CD8-positive, alpha-beta memory T cell (primary cell): ENCODE measurements at regions not wholly inside any gene's neighbourhood (a gene's known extent, or its start where the extent isn't known, plus 50 kb on each side); places are given as distances from the start of the nearest gene placed in this dataset.

ENCODE experiments used
- CTCF ChIA-PET: fragments of 350-600 bp; sonication (Branson Sonifier 250); formaldehyde crosslinking; loops from one replicate; lab custom pipeline; 2021; ENCODE audit warnings: antibody characterized with exemption; lab: Charles Lee
- POLR2A ChIA-PET: fragments of 350-600 bp; sonication (Branson Sonifier 250); formaldehyde crosslinking; loops from one replicate; lab custom pipeline; 2021; ENCODE audit warnings: antibody characterized with exemption; lab: Charles Lee
- DNase-seq, 5 donors: peaks; one replicate each; pipeline versions ENCODE4 v3.0.0 to v3.0.0-alpha.2; 2020 to 2022; ENCODE audit warnings: mixed read lengths in 1 of 5
- H3K27ac ChIP-seq: one replicate; pipeline ENCODE4 v1.7.0; 2013; ENCODE audit warnings: low read depth, mild to moderate bottlenecking, low read length, moderate library complexity
- H3K27me3 ChIP-seq: 2 replicates; pipeline ENCODE4 v1.7.0; 2013; ENCODE audit warnings: low read length, mild to moderate bottlenecking; ENCODE audit not compliant: insufficient read depth, poor library complexity, severe bottlenecking
- H3K36me3 ChIP-seq: 2 replicates; pipeline ENCODE4 v1.7.0; 2013; ENCODE audit warnings: mild to moderate bottlenecking, low read length, moderate library complexity; ENCODE audit not compliant: insufficient read depth
- H3K4me1 ChIP-seq: 2 replicates; pipeline ENCODE4 v1.7.0; 2013; ENCODE audit warnings: mild to moderate bottlenecking, low read length, moderate library complexity; ENCODE audit not compliant: insufficient read depth
- H3K4me3 ChIP-seq: 2 replicates; pipeline ENCODE4 v1.7.0; 2013; ENCODE audit warnings: mild to moderate bottlenecking, low read length
- H3K9me3 ChIP-seq: 2 replicates; pipeline ENCODE4 v1.7.0; 2013; ENCODE audit warnings: mild to moderate bottlenecking, low read length
- H3K27ac Mint-ChIP-seq, 8 donors: one replicate each; pipeline ENCODE4 v1.8.0; 2020 to 2021; ENCODE audit warnings: mixed read lengths in 8 of 8, mild to moderate bottlenecking in 6 of 8, inconsistent platforms in 3 of 8, moderate library complexity in 3 of 8
- H3K27me3 Mint-ChIP-seq, 2 donors: one replicate each; pipeline ENCODE4 v1.8.0; 2020 to 2021; ENCODE audit warnings: mixed read lengths in 2 of 2, mild to moderate bottlenecking in 1 of 2, moderate library complexity in 1 of 2
- H3K36me3 Mint-ChIP-seq, 3 donors: one replicate each; pipeline ENCODE4 v1.8.0; 2020 to 2021; ENCODE audit warnings: mixed read lengths in 3 of 3, inconsistent platforms in 1 of 3, mild to moderate bottlenecking in 1 of 3
- H3K4me1 Mint-ChIP-seq, 3 donors: one replicate each; pipeline ENCODE4 v1.8.0; 2020 to 2021; ENCODE audit warnings: mixed read lengths in 3 of 3, inconsistent platforms in 1 of 3, mild to moderate bottlenecking in 1 of 3
- H3K4me3 Mint-ChIP-seq, 7 donors: one replicate each; pipeline ENCODE4 v1.8.0; 2020 to 2021; ENCODE audit warnings: mixed read lengths in 7 of 7, mild to moderate bottlenecking in 6 of 7, moderate library complexity in 4 of 7, inconsistent platforms in 2 of 7
- H3K9me3 Mint-ChIP-seq, 5 donors: one replicate each; pipeline ENCODE4 v1.8.0; 2020 to 2022; ENCODE audit warnings: mixed read lengths in 5 of 5, mild to moderate bottlenecking in 3 of 5, moderate library complexity in 2 of 5, inconsistent platforms in 1 of 5

GRCh38 chr4:29558789-29559188 is 1161.4 kb upstream of the PCDH7 start:
- Mint-ChIP-seq H3K4me1 (no peaks in the 10 kb centered on the region), H3K27ac (no peak overlapping the region), H3K4me3 (no peak overlapping the region), H3K9me3 (peaks cover 10 to 29% (median 14%) of the 10 kb centered on the region in 5 donors), H3K27me3 (peaks cover 0 to 1% of the 10 kb centered on the region in 2 donors), H3K36me3 (no peaks in the 10 kb centered on the region)
- CTCF ChIA-PET: no interaction called here
- Histone ChIP-seq H3K9me3 (no peaks in the 10 kb centered on the region), H3K36me3 (no peaks in the 10 kb centered on the region), H3K4me1 (no peaks in the 10 kb centered on the region), H3K27me3 (no peaks in the 10 kb centered on the region), H3K4me3 (no peak overlapping the region), H3K27ac (no peak overlapping the region)
- DNase-seq: no peak
- POLR2A ChIA-PET: no interaction called here

- peaks cover 0 to 1% of the 10 kb centered on the region in 2 donors for H3K27me3 Mint-ChIP-seq
These were observed 1160.9 kb upstream of the PCDH7 start for GRCh38 chr4:29559286-29559685.

GRCh38 chr4:29560452-29560851 is 1159.7 kb upstream of the PCDH7 start:
- no peaks in the 10 kb centered on the region for H3K27me3 Mint-ChIP-seq
- Histone ChIP-seq H3K27me3 (no peaks in the 10 kb centered on the region), H3K9me3 (no peaks in the 10 kb centered on the region), H3K27ac (no peak overlapping the region), H3K36me3 (no peaks in the 10 kb centered on the region), H3K4me3 (no peak overlapping the region), H3K4me1 (no peaks in the 10 kb centered on the region)
- ChIA-PET CTCF (no interaction called here), POLR2A (no interaction called here)
- H3K4me3 Mint-ChIP-seq: no peak overlapping the region
- H3K4me1 Mint-ChIP-seq: no peaks in the 10 kb centered on the region
- no peaks in the 10 kb centered on the region for H3K36me3 Mint-ChIP-seq
- no peak for DNase-seq
- H3K9me3 Mint-ChIP-seq: peaks cover 9 to 27% (median 15%) of the 10 kb centered on the region in 5 donors
- no peak overlapping the region for H3K27ac Mint-ChIP-seq

More at GRCh38 chr4:29559286-29559685, 1160.9 kb upstream of the PCDH7 start:
- Histone ChIP-seq H3K9me3 (no peaks in the 10 kb centered on the region), H3K4me3 (no peak overlapping the region), H3K27me3 (no peaks in the 10 kb centered on the region), H3K4me1 (no peaks in the 10 kb centered on the region), H3K36me3 (no peaks in the 10 kb centered on the region), H3K27ac (no peak overlapping the region)
- DNase-seq: no peak
- peaks cover 9 to 29% (median 17%) of the 10 kb centered on the region in 5 donors for H3K9me3 Mint-ChIP-seq
- no peaks in the 10 kb centered on the region for H3K4me1 Mint-ChIP-seq
- H3K4me3 Mint-ChIP-seq: no peak overlapping the region
- no peaks in the 10 kb centered on the region for H3K36me3 Mint-ChIP-seq
- ChIA-PET CTCF (no interaction called here), POLR2A (no interaction called here)
- no peak overlapping the region for H3K27ac Mint-ChIP-seq

- CTCF ChIA-PET: no interaction called here
- Mint-ChIP-seq H3K36me3 (no peaks in the 10 kb centered on the region), H3K4me1 (no peaks in the 10 kb centered on the region), H3K4me3 (no peak overlapping the region), H3K27ac (no peak overlapping the region), H3K9me3 (peaks cover 4 to 20% (median 8%) of the 10 kb centered on the region in 5 donors), H3K27me3 (no peaks in the 10 kb centered on the region)
- POLR2A ChIA-PET: no interaction called here
- Histone ChIP-seq H3K36me3 (no peaks in the 10 kb centered on the region), H3K9me3 (no peaks in the 10 kb centered on the region), H3K4me1 (no peaks in the 10 kb centered on the region), H3K27ac (no peak overlapping the region), H3K27me3 (no peaks in the 10 kb centered on the region), H3K4me3 (no peak overlapping the region)
- DNase-seq: no peak
These were observed 1154.9 kb upstream of the PCDH7 start for GRCh38 chr4:29565256-29565655.

- Mint-ChIP-seq H3K4me1 (no peaks in the 10 kb centered on the region), H3K27me3 (no peaks in the 10 kb centered on the region)
These were observed 1153.8 kb upstream of the PCDH7 start for GRCh38 chr4:29566371-29566770.

GRCh38 chr4:29571322-29571721 is 1148.8 kb upstream of the PCDH7 start:
- no peak overlapping the region for H3K27ac ChIP-seq
- Mint-ChIP-seq H3K36me3 (no peaks in the 10 kb centered on the region), H3K27ac (no peak overlapping the region), H3K4me1 (no peaks in the 10 kb centered on the region), H3K27me3 (no peaks in the 10 kb centered on the region), H3K9me3 (peaks cover 2 to 25% (median 5%) of the 10 kb centered on the region in 5 donors), H3K4me3 (no peak overlapping the region)
- ChIA-PET CTCF (no interaction called here), POLR2A (no interaction called here)
- DNase-seq: no peak
- no peaks in the 10 kb centered on the region for H3K4me1 ChIP-seq
- no peaks in the 10 kb centered on the region for H3K27me3 ChIP-seq
- no peaks in the 10 kb centered on the region for H3K36me3 ChIP-seq
- no peak overlapping the region for H3K4me3 ChIP-seq
- no peaks in the 10 kb centered on the region for H3K9me3 ChIP-seq

More at GRCh38 chr4:29566371-29566770, 1153.8 kb upstream of the PCDH7 start:
- H3K9me3 Mint-ChIP-seq: peaks cover 2 to 17% (median 6%) of the 10 kb centered on the region in 5 donors
- DNase-seq: no peak
- H3K36me3 Mint-ChIP-seq: no peaks in the 10 kb centered on the region
- POLR2A ChIA-PET: no interaction called here
- Histone ChIP-seq H3K36me3 (no peaks in the 10 kb centered on the region), H3K27ac (no peak overlapping the region), H3K9me3 (no peaks in the 10 kb centered on the region), H3K4me1 (no peaks in the 10 kb centered on the region), H3K4me3 (no peak overlapping the region), H3K27me3 (no peaks in the 10 kb centered on the region)
- CTCF ChIA-PET: no interaction called here
- H3K27ac Mint-ChIP-seq: no peak overlapping the region
- H3K4me3 Mint-ChIP-seq: no peak overlapping the region

- Mint-ChIP-seq H3K27me3 (no peaks in the 10 kb centered on the region), H3K27ac (no peak overlapping the region), H3K4me3 (no peak overlapping the region), H3K4me1 (no peaks in the 10 kb centered on the region), H3K9me3 (peaks cover 2 to 35% (median 7%) of the 10 kb centered on the region in 5 donors), H3K36me3 (no peaks in the 10 kb centered on the region)
- no peaks in the 10 kb centered on the region for H3K27me3 ChIP-seq
- POLR2A ChIA-PET: no interaction called here
- H3K36me3 ChIP-seq: no peaks in the 10 kb centered on the region
- H3K27ac ChIP-seq: no peak overlapping the region
- no peak overlapping the region for H3K4me3 ChIP-seq
- no peaks in the 10 kb centered on the region for H3K4me1 ChIP-seq
- no peak for DNase-seq
- H3K9me3 ChIP-seq: no peaks in the 10 kb centered on the region
- CTCF ChIA-PET: no interaction called here
These were observed 1141.8 kb upstream of the PCDH7 start for GRCh38 chr4:29578329-29578728.

GRCh38 chr4:29581457-29581856 is 1138.7 kb upstream of the PCDH7 start:
- no peak for DNase-seq
- Mint-ChIP-seq H3K4me3 (no peak overlapping the region), H3K9me3 (peaks cover 2 to 21% (median 9%) of the 10 kb centered on the region in 5 donors), H3K27me3 (no peaks in the 10 kb centered on the region), H3K36me3 (no peaks in the 10 kb centered on the region), H3K4me1 (no peaks in the 10 kb centered on the region), H3K27ac (no peak overlapping the region)
- Histone ChIP-seq H3K4me1 (no peaks in the 10 kb centered on the region), H3K36me3 (no peaks in the 10 kb centered on the region), H3K27ac (no peak overlapping the region), H3K27me3 (no peaks in the 10 kb centered on the region), H3K4me3 (no peak overlapping the region), H3K9me3 (no peaks in the 10 kb centered on the region)
- ChIA-PET POLR2A (no interaction called here), CTCF (no interaction called here)

- H3K4me3 Mint-ChIP-seq: no peak overlapping the region
- no peak overlapping the region for H3K27ac Mint-ChIP-seq
- peaks cover 5 to 12% (median 7%) of the 10 kb centered on the region in 5 donors for H3K9me3 Mint-ChIP-seq
- no peaks in the 10 kb centered on the region for H3K4me1 ChIP-seq
- no peaks in the 10 kb centered on the region for H3K27me3 Mint-ChIP-seq
- H3K9me3 ChIP-seq: peaks cover 5% of the 10 kb centered on the region
- H3K36me3 Mint-ChIP-seq: no peaks in the 10 kb centered on the region
- H3K4me1 Mint-ChIP-seq: no peaks in the 10 kb centered on the region
- H3K4me3 ChIP-seq: no peak overlapping the region
- ChIA-PET POLR2A (no interaction called here), CTCF (no interaction called here)
- no peak overlapping the region for H3K27ac ChIP-seq
- H3K36me3 ChIP-seq: no peaks in the 10 kb centered on the region
- H3K27me3 ChIP-seq: no peaks in the 10 kb centered on the region
- DNase-seq: no peak
These were observed 1131.6 kb upstream of the PCDH7 start for GRCh38 chr4:29588617-29589016.
